ENCODE measurements at regions not wholly inside any gene's neighbourhood (a gene's known extent, or its start where the extent isn't known, plus 50 kb on each side); places are given as distances from the start of the nearest gene placed in this dataset.

- Histone ChIP-seq H3K4me3 (ENCODE audit: low read length in 2 of 2) (no peak overlapping the region), H3K27me3 (ENCODE audit: control insufficient read depth in 2 of 2, insufficient read depth in 2 of 2, low read length in 2 of 2) (no peaks in the 10 kb centered on the region), H3K27ac (ENCODE audit: low read depth in 2 of 2, low read length in 2 of 2) (no peak overlapping the region), H3K9me3 (ENCODE audit: control insufficient read depth in 2 of 2, low read length in 2 of 2) (no peaks in the 10 kb centered on the region), H3K36me3 (ENCODE audit: control insufficient read depth in 2 of 2, insufficient read depth in 2 of 2, low read length in 2 of 2) (no peaks in the 10 kb centered on the region), H3K9ac (ENCODE audit: low read depth in 1 of 2, low read length in 2 of 2) (no peak overlapping the region), H3K4me1 (ENCODE audit: control insufficient read depth in 2 of 2, insufficient read depth in 2 of 2, low read length in 2 of 2) (no peaks in the 10 kb centered on the region)
Measured at GRCh38 chr5:54927097-54927746, 58.2 kb downstream of the ESM1 start.

GRCh38 chr5:54924487-54924886, 60.9 kb downstream of the ESM1 start:
- Histone ChIP-seq H3K4me1 (ENCODE audit: control insufficient read depth in 2 of 2, insufficient read depth in 2 of 2, low read length in 2 of 2) (no peaks in the 10 kb centered on the region), H3K9ac (ENCODE audit: low read depth in 1 of 2, low read length in 2 of 2) (no peak overlapping the region), H3K9me3 (ENCODE audit: control insufficient read depth in 2 of 2, low read length in 2 of 2) (no peaks in the 10 kb centered on the region), H3K36me3 (ENCODE audit: control insufficient read depth in 2 of 2, insufficient read depth in 2 of 2, low read length in 2 of 2) (no peaks in the 10 kb centered on the region), H3K27me3 (ENCODE audit: control insufficient read depth in 2 of 2, insufficient read depth in 2 of 2, low read length in 2 of 2) (no peaks in the 10 kb centered on the region), H3K4me3 (ENCODE audit: low read length in 2 of 2) (no peak overlapping the region), H3K27ac (ENCODE audit: low read depth in 2 of 2, low read length in 2 of 2) (no peak overlapping the region)

GRCh38 chr5:54917323-54917722, 68.1 kb downstream of the ESM1 start:
- no peaks in the 10 kb centered on the region for H3K9me3 ChIP-seq (ENCODE audit: control insufficient read depth in 2 of 2, low read length in 2 of 2)
- H3K27me3 ChIP-seq (ENCODE audit: control insufficient read depth in 2 of 2, insufficient read depth in 2 of 2, low read length in 2 of 2) = no peaks in the 10 kb centered on the region
- no peak overlapping the region for H3K9ac ChIP-seq (ENCODE audit: low read depth in 1 of 2, low read length in 2 of 2)
- H3K36me3 ChIP-seq (ENCODE audit: control insufficient read depth in 2 of 2, insufficient read depth in 2 of 2, low read length in 2 of 2) = no peaks in the 10 kb centered on the region
- H3K27ac ChIP-seq (ENCODE audit: low read depth in 2 of 2, low read length in 2 of 2) = no peak overlapping the region
- H3K4me3 ChIP-seq (ENCODE audit: low read length in 2 of 2) = no peak overlapping the region
- no peaks in the 10 kb centered on the region for H3K4me1 ChIP-seq (ENCODE audit: control insufficient read depth in 2 of 2, insufficient read depth in 2 of 2, low read length in 2 of 2)

- Histone ChIP-seq H3K27ac (ENCODE audit: low read depth in 2 of 2, low read length in 2 of 2) (no peak overlapping the region), H3K9me3 (ENCODE audit: control insufficient read depth in 2 of 2, low read length in 2 of 2) (no peaks in the 10 kb centered on the region), H3K36me3 (ENCODE audit: control insufficient read depth in 2 of 2, insufficient read depth in 2 of 2, low read length in 2 of 2) (no peaks in the 10 kb centered on the region), H3K4me1 (ENCODE audit: control insufficient read depth in 2 of 2, insufficient read depth in 2 of 2, low read length in 2 of 2) (no peaks in the 10 kb centered on the region), H3K27me3 (ENCODE audit: control insufficient read depth in 2 of 2, insufficient read depth in 2 of 2, low read length in 2 of 2) (no peaks in the 10 kb centered on the region), H3K9ac (ENCODE audit: low read depth in 1 of 2, low read length in 2 of 2) (no peak overlapping the region), H3K4me3 (ENCODE audit: low read length in 2 of 2) (no peak overlapping the region)
Measured at GRCh38 chr5:54915466-54916027, 69.8 kb downstream of the ESM1 start.

- Histone ChIP-seq H3K9ac (ENCODE audit: low read depth in 1 of 2, low read length in 2 of 2) (no peak overlapping the region), H3K27me3 (ENCODE audit: control insufficient read depth in 2 of 2, insufficient read depth in 2 of 2, low read length in 2 of 2) (peaks cover 0 to 2% of the 10 kb centered on the region in 2 donors), H3K27ac (ENCODE audit: low read depth in 2 of 2, low read length in 2 of 2) (no peak overlapping the region), H3K9me3 (ENCODE audit: control insufficient read depth in 2 of 2, low read length in 2 of 2) (no peaks in the 10 kb centered on the region), H3K4me3 (ENCODE audit: low read length in 2 of 2) (no peak overlapping the region), H3K36me3 (ENCODE audit: control insufficient read depth in 2 of 2, insufficient read depth in 2 of 2, low read length in 2 of 2) (no peaks in the 10 kb centered on the region), H3K4me1 (ENCODE audit: control insufficient read depth in 2 of 2, insufficient read depth in 2 of 2, low read length in 2 of 2) (no peaks in the 10 kb centered on the region)
Measured at GRCh38 chr5:54912021-54912420, 73.4 kb downstream of the ESM1 start.

GRCh38 chr5:54909911-54910870, 75.2 kb downstream of the ESM1 start:
- Histone ChIP-seq H3K27ac (ENCODE audit: low read depth in 2 of 2, low read length in 2 of 2) (no peak overlapping the region), H3K27me3 (ENCODE audit: control insufficient read depth in 2 of 2, insufficient read depth in 2 of 2, low read length in 2 of 2) (peaks cover 0 to 2% of the 10 kb centered on the region in 2 donors)

GRCh38 chr5:54908774-54909525, 76.4 kb downstream of the ESM1 start:
- Histone ChIP-seq H3K4me3 (ENCODE audit: low read length in 2 of 2) (no peak overlapping the region), H3K36me3 (ENCODE audit: control insufficient read depth in 2 of 2, insufficient read depth in 2 of 2, low read length in 2 of 2) (no peaks in the 10 kb centered on the region), H3K4me1 (ENCODE audit: control insufficient read depth in 2 of 2, insufficient read depth in 2 of 2, low read length in 2 of 2) (no peaks in the 10 kb centered on the region), H3K9me3 (ENCODE audit: control insufficient read depth in 2 of 2, low read length in 2 of 2) (no peaks in the 10 kb centered on the region), H3K9ac (ENCODE audit: low read depth in 1 of 2, low read length in 2 of 2) (no peak overlapping the region), H3K27ac (ENCODE audit: low read depth in 2 of 2, low read length in 2 of 2) (no peak overlapping the region), H3K27me3 (ENCODE audit: control insufficient read depth in 2 of 2, insufficient read depth in 2 of 2, low read length in 2 of 2) (peaks cover 0 to 2% of the 10 kb centered on the region in 2 donors)

More at GRCh38 chr5:54909911-54910870, 75.2 kb downstream of the ESM1 start:
- Histone ChIP-seq H3K36me3 (ENCODE audit: control insufficient read depth in 2 of 2, insufficient read depth in 2 of 2, low read length in 2 of 2) (no peaks in the 10 kb centered on the region), H3K9me3 (ENCODE audit: control insufficient read depth in 2 of 2, low read length in 2 of 2) (no peaks in the 10 kb centered on the region), H3K4me3 (ENCODE audit: low read length in 2 of 2) (no peak overlapping the region), H3K9ac (ENCODE audit: low read depth in 1 of 2, low read length in 2 of 2) (no peak overlapping the region), H3K4me1 (ENCODE audit: control insufficient read depth in 2 of 2, insufficient read depth in 2 of 2, low read length in 2 of 2) (no peaks in the 10 kb centered on the region)

- Histone ChIP-seq H3K27ac (ENCODE audit: low read depth in 2 of 2, low read length in 2 of 2) (no peak overlapping the region), H3K4me3 (ENCODE audit: low read length in 2 of 2) (no peak overlapping the region), H3K4me1 (ENCODE audit: control insufficient read depth in 2 of 2, insufficient read depth in 2 of 2, low read length in 2 of 2) (peaks cover 0 to 3% of the 10 kb centered on the region in 2 donors), H3K9me3 (ENCODE audit: control insufficient read depth in 2 of 2, low read length in 2 of 2) (no peaks in the 10 kb centered on the region), H3K36me3 (ENCODE audit: control insufficient read depth in 2 of 2, insufficient read depth in 2 of 2, low read length in 2 of 2) (no peaks in the 10 kb centered on the region), H3K27me3 (ENCODE audit: control insufficient read depth in 2 of 2, insufficient read depth in 2 of 2, low read length in 2 of 2) (peaks cover 0 to 10% of the 10 kb centered on the region in 2 donors), H3K9ac (ENCODE audit: low read depth in 1 of 2, low read length in 2 of 2) (no peak overlapping the region)
Measured at GRCh38 chr5:54905942-54906537, 79.4 kb downstream of the ESM1 start.

- Histone ChIP-seq H3K27me3 (ENCODE audit: control insufficient read depth in 2 of 2, insufficient read depth in 2 of 2, low read length in 2 of 2) (peaks cover 0 to 10% of the 10 kb centered on the region in 2 donors), H3K4me1 (ENCODE audit: control insufficient read depth in 2 of 2, insufficient read depth in 2 of 2, low read length in 2 of 2) (peaks cover 0 to 3% of the 10 kb centered on the region in 2 donors), H3K36me3 (ENCODE audit: control insufficient read depth in 2 of 2, insufficient read depth in 2 of 2, low read length in 2 of 2) (no peaks in the 10 kb centered on the region), H3K27ac (ENCODE audit: low read depth in 2 of 2, low read length in 2 of 2) (no peak overlapping the region), H3K9me3 (ENCODE audit: control insufficient read depth in 2 of 2, low read length in 2 of 2) (no peaks in the 10 kb centered on the region), H3K9ac (ENCODE audit: low read depth in 1 of 2, low read length in 2 of 2) (no peak overlapping the region), H3K4me3 (ENCODE audit: low read length in 2 of 2) (no peak overlapping the region)
Measured at GRCh38 chr5:54905246-54905795, 80.1 kb downstream of the ESM1 start.

All from mucosa of rectum (tissue), 2 donors.